EH (cell line): ENCODE measurements at regions not wholly inside any gene's neighbourhood (a gene's known extent, or its start where the extent isn't known, plus 50 kb on each side); places are given as distances from the start of the nearest gene placed in this dataset.

Experiments used
- DNase-seq: peaks from one replicate; pipeline ENCODE4 v3.0.0-alpha.2; 2015; ENCODE audit warnings: low read depth

DNA sequence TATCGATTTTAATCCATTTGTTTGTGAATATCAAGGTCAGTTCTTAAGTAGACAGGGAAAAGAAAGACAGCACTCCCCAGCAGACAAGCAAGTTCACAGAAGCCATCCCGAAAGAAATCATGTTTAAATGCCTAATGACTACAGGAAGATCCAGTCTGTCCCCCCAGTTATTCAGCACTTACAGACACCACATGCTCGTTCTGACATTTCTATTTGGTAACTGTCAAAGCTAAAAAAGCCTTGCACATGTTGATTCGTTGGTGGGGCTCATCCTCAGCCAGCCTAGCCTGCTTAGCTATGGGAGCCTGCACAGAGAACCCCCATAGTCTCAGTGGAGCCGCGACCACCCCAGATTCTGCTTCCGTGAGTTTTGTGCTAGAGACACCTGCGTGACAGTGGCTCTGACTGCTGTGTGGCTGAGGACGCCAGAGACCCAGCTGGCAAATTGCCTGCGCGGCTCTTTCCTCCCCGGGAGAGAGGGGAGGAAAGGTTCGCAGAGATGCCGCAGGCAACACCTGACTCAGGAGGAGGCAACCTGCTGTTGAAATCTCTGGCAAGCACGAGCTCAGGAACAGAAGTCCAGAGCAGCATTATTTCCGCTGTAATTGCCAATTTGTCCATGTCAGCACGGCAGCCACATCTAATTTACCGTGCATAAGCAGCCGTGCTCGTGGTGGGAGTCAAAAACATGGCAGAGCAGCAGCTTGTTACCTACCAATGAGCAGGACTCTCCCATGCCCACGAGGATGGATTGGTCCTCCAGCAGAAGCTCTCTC lies 194.2 kb downstream of the GPAM start:
- no peak for DNase-seq

DNA sequence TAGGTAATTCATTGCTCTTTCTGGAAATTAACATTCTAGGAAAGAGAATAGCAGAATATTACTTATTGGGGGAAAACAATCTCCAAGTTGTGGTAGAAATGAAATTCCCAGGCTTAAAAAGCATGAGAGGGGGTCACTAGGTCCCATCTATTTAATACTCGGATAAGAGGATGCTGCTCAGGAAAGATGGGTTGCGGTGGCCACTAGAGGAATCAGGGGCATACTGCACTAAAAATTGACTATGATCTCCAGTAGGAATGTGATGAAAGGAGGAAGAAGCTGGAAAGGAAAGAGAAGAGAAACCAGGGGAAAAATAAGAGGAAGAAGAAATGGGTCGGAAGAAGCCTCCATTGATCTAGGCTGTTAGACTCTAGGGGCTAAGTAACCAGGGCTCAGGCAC lies 192.8 kb downstream of the GPAM start:
- no peak for DNase-seq

DNA sequence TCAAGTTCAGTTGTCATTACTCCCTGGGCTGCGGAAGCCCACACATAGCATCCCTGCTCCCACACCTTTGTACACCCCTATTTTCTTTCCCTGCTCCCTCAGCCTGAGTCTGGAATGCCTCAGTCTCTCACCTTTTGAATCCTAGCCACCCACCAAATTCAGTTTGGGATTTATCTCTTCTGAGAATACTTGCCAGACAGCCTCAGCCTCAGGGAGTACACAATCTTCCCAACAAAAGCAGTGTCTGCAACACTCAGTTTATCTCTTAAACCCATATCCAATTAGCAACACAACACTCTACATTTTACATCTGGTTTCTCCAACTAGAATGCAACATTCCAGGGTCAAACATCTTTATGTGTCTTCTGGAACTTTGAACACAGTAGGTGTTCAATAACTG lies 190.2 kb downstream of the GPAM start:
- DNase-seq, result no peak

DNA sequence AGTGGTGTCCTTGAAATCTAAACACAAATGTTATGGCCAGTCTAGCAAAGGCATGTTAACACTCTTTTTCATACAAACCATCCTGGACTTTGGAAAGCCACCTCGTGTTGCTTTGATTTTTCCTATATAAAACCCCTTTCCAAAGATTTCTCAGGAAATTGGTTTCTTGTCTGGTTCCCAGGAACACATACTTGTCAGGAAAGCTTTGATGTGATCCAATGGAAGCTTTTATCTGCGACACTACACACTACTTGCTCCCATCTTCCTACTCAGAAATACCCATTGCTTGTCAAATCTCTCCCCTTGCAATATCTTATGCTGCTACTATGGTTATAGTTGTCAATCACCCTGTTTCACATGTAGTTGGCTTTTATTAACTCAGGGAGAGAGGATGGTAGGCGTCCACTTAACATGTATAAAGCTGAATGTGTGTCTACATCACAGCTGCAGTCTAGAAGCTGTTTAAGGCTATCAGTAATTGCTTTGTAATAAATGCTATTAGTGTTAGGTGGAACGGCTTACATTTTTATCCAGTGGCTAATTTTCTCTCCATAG lies 189.6 kb downstream of the GPAM start:
- DNase-seq, result no peak

DNA sequence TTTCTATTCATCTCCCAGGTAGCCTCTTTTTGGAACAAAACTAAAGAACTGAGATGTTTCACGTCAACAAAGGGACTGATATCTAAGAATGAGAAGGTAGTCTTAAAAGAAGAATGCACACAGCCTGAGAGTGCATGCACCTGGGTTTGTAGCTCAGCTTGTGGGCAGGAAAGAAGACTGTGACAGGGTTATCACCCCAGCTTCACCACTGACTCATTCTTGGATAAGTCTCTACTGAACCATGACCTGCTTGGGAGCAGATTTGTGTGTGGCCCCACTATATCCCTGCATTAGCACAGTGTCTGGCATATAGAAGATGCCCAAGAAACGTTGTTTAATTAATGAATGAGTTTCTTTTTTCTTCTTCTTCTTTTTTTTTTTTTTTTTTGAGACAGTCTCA lies 187.5 kb downstream of the GPAM start:
- no peak for DNase-seq

DNA sequence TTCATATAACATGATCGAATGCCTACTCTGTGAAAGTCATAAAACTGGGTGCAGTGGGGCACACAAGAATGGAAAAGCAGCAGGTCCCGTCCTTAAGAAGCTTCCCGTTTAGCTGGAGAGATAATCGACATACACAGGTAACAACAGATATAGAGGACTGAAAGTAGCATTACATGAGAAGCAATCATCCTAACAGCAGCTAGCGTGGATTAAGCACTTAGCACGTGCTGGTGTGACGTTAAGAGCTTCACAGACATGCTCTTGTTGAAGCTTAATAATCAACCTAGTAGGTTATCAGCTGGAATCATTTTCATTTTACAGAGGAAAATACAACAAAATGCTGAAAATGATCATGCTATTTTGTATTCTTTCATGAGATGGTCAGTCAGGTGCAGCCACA lies 184.8 kb downstream of the GPAM start:
- no peak for DNase-seq

DNA sequence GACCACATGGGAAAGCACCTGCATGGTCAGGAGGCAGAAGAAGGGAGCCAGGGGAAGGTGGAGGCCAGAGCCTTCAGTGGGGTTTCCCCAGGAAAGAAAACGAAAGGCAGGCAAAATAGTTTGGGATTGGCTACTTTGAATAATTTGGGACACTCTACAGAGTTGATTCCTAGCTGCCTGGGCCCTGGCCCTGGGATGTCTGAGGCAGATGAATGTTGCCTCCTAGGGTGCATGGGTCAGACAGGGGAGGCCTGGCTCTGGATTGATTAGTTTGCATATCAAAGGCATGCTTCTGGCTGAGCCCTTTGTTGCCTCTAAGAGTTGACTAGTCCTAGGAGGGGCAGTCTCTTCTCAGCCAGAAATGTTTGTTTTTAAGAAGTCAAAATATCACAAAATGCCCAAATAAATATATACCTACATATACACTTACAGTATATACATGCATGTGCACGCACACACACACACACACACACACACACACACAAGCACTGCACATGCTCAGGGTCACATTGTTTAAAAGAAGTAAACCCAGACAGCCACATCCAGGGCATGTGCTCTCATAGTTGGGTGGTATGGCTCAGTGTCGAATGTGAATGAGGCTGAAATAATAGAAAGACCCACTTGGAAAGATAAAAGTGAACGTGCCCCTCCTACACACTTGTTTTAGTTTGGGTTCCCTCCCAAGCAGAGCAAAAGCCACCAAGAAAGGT lies 184.2 kb downstream of the GPAM start:
- DNase-seq, result no peak

DNA sequence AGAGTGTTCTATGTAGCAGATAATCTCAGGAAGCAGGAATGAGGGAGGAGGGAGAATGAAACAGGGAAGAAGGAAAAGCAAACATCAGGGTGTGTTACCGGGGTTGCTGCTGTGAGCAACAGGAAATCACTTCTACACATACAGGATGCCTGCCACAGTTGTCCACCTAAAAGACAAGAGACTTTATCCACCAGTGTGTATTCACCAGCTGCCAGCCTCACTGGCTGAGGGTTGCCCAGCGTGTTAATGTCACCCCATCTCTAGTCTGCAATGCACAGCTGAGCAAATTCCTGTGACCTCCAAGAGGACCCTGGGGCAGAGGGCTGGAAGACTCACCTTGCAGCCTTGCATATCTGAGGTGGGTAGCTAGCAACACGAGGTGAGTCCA lies 183.7 kb downstream of the GPAM start:
- DNase-seq, result no peak

DNA sequence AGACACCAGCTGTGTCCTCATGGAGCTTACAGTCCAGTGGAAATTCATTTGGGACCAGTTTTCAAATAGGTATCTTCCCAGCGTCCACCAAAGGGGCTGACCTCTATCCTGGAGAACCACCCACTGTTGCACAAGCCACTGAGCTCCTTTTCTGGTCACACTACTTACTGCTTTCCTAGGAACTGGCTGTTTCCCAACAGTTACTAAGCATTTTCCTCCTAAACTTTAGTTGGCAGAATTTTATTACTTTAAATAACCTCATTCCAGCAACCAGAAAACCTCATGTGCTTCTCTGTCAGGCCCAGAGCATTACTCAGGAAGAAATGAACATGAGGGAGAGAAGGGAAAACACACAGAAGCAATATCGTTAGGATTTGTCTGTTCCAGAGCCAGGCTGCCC lies 183.1 kb downstream of the GPAM start:
- no peak for DNase-seq

DNA sequence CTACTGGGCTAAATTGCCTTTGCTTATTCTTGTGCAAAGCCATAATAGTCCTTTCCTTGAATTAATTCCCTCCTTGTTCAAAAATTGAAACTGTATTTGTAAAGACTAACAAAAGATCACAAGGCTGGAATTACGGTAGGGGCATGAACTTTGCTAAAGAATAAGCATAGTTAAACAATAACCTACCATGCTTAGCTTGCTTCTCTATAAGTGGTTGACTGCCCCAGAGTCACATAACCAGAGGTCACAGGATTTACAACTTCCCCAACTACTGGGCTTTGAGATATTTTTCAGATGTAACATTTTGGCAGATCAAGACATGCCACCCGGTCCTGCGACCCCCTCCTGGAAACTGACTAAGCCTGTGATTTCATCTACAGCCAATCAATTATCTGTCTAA lies 181.4 kb downstream of the GPAM start:
- no peak for DNase-seq

DNA sequence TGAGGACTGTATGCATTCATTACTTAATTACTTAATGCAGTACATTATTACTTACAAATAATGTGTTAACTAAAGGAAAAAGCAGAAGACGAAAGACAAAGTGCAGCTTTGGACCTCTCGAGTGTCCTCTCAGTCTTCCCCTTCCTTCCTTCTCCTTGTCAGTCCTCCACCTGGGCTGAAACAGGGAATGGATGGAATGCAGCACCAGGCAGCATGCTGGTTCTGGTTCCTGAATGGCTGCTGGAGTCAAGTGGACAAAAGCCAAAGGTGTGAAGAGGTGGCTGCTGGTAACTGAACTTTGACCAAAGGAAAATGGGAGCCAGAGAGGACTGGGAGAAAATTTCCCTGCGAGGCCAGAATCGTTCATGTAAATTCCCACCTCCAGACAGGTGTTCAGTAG lies 179.5 kb downstream of the GPAM start:
- DNase-seq, result no peak

DNA sequence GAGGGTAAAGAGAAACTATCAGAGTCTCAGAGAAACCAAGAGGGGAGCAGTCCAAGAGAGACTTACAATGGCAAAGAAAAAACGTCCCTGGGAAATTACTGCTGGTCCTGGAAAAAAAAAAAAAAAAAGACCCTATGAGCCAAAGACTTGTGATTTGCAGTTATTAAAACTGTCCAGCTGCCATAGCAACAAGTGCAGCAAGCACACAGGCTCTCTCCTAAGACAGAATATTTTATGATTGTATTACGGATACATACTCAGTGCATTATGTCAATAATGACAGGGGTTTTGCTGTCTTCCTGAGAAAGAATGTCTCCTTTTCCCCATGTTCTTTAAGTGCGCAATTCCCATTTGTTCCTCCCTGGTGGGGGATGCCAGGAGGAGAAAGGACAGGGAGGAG lies 178.5 kb downstream of the GPAM start:
- no peak for DNase-seq

DNA sequence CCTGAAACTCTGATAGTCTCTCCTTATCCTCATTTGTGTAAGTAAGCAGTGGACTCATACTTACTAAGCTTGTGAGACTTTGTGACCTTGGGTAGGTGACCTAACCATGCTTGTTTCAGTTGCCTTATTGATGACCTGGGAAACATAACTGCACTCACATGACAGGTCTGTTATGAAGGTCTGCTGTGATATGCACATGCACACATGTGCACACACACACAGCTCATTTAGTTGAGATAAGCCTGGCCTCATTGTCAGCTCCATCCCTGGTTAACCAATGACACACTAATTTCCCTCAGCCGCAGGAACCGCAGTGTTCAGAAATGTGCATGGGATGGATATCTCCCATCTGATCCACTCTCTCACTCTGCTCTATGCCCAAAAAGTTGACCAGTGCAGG lies 177.2 kb downstream of the GPAM start:
- no peak for DNase-seq

DNA sequence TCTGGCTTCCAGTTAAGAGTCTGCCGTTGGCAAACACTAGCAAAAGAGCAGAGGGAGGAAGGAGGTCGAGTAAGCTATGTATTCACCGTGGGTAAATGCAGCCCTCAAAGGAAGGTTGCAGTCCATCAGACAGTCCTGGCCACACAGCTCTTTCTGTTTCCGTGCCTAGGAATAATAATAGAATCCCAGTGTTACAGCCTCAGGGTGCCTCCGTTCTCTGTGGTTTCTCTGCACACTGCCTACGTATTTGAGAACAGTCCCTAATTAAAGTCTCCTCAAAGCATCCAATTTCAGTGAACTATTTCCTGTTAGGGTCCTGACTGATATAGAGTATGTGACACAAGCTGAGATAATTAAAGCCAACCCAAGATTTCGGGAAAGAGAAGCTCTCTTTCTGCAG lies 176.7 kb downstream of the GPAM start:
- no peak for DNase-seq

DNA sequence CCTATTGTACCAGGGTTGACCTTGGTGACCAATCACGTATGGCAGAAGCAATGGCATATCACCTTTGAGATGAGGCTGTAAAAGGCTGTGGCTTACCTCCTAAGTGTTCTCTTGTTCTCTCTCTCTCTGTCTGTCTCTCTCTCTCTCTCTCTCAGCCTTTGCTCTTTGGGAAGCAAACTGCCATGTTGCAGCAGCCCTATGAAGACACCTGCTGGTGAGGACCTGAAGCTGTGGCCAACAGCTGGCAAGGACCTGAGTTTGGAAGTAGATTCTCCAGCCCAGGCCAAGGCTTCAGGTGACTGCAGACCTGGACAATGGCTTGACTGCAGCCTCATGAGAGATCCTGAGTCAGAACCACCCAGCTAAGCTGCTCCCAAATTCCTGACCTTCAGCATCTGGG lies 161.4 kb downstream of the GPAM start:
- no peak for DNase-seq

DNA sequence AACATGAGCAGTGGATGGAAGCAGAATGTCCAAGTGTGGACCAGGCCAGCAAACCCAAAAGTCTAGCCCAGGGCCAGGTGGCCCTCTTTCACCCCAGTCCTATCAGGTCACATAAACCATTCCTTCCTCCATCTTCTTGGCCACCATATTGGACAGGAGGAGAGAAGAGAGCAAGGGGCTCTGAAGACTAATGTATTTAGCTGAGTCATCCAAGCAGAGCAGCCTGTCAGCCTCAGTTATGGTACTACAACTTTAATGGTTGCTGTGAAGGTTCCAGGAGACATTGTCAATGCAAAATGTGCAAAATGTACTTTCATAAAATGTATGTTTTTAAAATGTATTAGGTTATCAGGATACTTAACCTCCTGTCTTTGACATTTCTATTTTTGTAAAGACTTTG lies 159.5 kb downstream of the GPAM start:
- DNase-seq, result no peak

DNA sequence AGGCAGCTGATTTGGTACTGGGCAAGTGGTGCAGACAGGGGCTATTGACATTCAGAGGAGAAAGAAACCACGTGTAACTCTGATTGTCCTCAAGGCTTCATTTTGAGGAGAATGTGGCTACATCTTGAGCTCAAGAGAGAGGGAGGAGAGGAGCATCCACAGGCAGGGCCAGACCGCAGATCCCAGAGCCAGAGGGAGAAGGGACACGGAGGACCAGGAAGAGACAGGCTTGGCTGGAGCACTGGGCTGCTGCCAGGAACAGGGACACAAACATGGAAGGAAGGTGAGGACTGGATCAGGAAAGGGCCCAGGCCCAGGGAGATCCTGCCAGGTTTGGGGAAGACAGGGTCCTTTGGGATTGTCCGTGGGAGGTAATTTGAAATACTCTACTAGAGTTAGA lies 158.3 kb downstream of the GPAM start:
- no peak for DNase-seq

DNA sequence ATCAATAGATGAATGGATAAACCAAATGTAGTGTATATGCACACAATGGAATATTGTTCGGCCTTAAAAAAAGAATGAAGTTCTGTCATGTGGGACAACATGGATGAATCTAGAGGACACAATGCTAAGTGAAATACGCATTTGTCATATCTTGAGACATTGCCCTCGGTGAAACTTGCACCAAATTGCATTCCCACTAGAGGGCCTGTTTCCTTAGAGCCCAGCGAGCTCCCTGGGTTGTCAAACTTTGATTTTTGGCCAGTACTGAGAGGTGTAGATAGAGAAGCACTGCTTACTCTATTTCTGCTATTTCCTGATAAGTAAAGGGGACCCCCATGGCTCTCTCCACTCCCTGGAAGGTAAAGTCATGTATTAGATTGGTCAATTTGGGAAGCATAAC lies 157.1 kb downstream of the GPAM start:
- no peak for DNase-seq

DNA sequence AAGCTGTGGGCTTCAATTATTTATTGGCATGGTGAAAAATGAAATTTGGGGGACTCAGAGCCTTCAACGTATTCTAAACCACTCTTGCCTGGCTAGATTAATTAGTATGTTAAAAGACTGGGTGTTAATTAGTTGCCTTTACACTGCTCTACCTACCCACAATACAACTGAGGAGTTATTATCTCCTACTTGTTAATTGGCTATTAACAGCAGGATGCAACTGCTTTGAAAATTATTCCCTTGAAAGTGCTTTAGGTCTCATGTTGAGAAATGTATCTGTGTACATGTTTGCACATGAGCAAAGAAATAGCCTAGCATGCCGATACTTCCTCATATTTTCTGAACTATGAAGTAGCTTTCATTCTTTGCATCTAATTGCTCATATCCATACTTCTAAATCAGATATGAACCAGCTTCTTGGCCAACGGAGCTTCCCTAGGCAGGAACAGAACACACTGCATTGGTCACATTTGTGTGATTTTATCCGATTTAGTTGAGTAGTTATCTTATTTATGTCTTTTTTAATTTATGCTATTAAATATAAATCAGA lies 155.8 kb downstream of the GPAM start:
- DNase-seq, result no peak

DNA sequence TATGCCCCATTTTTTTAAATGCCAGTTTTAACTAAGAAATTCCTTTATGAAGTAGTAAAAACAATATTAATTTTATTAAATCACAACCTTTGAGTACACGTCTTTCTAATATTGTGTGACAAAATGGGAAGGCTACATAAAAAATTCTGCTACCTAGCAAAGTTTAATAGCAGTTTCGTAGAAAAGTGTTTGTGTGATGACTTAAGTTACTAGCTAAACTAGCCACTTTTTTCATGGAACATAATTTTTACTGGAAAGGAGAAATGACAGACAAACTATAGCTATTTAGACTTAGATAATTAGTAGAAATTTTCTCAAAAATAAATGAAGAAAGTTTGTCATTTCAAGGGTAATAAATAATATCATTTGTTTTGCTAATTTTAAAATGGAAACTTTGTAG lies 153.1 kb downstream of the GPAM start:
- DNase-seq, result no peak

DNA sequence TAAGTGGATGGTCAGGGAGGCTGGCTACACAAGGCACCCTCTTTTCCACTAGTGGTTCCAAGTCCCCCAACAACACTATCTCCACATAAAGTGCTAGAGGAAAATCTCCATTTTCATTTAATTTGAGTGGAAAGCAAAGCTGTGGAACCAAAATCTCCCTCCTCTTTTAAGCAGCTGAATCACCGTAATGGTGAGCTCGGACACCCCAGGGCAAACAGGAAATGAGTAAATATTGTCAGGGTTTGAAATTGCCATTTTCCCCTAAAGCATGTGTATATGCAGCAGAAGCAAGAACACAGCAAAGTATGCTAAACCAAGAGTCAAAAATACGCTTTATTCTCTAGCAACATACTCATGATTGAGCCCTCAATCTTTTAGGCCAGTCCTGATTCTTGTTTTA lies 143.7 kb downstream of the GPAM start:
- DNase-seq, result no peak

DNA sequence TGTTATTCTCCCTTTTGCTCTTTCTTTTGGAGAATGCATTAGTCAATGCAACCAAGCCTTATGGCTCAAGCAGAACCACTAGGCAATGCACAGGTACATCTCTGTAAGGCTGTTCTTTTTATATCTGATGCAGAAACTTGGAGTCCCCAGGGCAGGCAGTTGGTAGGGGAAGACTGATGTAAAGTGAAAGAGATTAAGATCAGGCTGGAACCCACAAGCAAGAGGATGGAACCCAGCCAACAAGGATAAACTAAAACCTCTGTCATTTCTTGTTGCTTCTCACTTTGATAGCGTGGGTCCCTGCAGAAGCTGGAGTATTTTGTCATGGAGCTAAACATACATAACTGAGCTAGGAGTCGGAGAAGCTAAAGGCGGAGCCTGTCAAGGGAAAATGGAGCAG lies 142.9 kb downstream of the GPAM start:
- DNase-seq, result no peak

DNA sequence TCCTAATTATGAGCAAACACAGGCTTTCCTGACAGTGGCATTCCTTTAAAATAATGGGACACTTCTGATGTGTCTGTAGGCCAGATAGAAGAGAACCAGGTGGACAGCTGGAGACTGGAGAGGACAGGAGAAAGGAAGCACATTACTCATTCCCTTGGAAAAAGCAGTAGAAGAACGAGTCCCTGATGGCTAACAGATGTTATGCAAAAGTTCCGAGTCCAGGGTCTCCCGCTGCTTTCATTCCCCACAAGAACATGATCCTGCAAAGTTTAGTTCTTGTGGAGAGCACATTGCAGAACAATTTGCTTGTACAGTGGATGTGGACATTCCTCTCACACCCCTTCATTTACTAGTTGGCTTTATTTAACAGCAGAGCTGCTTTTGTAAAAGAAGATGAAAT lies 137.6 kb downstream of the GPAM start:
- no peak for DNase-seq
